ENCODE measurements at regions not wholly inside any gene's neighbourhood (a gene's known extent, or its start where the extent isn't known, plus 50 kb on each side); places are given as distances from the start of the nearest gene placed in this dataset.

GRCh38 chr14:84037593-84037992, 1492.4 kb upstream of the FLRT2 start:
- H3K4me3 ChIP-seq (ENCODE audit: low read depth, low read length): no peak overlapping the region
- TF ChIP-seq CTCF (IDR thresholded peaks at IDR 0.05; ENCODE audit: low read depth, low read length): no peak
- CTCF ChIA-PET: no interaction called here
- POLR2A ChIA-PET: no interaction called here
- H3K27me3 ChIP-seq (ENCODE audit: control insufficient read depth, insufficient read depth, low read length): no peaks in the 10 kb centered on the region
- H3K27ac ChIP-seq (ENCODE audit: low read depth, low read length): no peak overlapping the region
- DNase-seq (ENCODE audit: low read depth, low spot score): no peak
- no peaks in the 10 kb centered on the region for H3K9me3 ChIP-seq (ENCODE audit: control insufficient read depth, insufficient read depth, low read length)

GRCh38 chr14:84040101-84040500, 1489.8 kb upstream of the FLRT2 start:
- no peaks in the 10 kb centered on the region for H3K9me3 ChIP-seq (ENCODE audit: control insufficient read depth, insufficient read depth, low read length)
- POLR2A ChIA-PET: no interaction called here
- H3K27ac ChIP-seq (ENCODE audit: low read depth, low read length): no peak overlapping the region
- no peak overlapping the region for H3K4me3 ChIP-seq (ENCODE audit: low read depth, low read length)
- CTCF ChIA-PET: no interaction called here
- no peak for DNase-seq (ENCODE audit: low read depth, low spot score)
- no peak for TF ChIP-seq CTCF (IDR thresholded peaks at IDR 0.05; ENCODE audit: low read depth, low read length)
- no peaks in the 10 kb centered on the region for H3K27me3 ChIP-seq (ENCODE audit: control insufficient read depth, insufficient read depth, low read length)

GRCh38 chr14:84041421-84041820, 1488.5 kb upstream of the FLRT2 start:
- CTCF ChIA-PET: no interaction called here
- POLR2A ChIA-PET: no interaction called here

GRCh38 chr14:84042992-84043391, 1487.0 kb upstream of the FLRT2 start:
- DNase-seq (ENCODE audit: low read depth, low spot score): no peak
- CTCF ChIA-PET: no interaction called here

More at GRCh38 chr14:84041421-84041820, 1488.5 kb upstream of the FLRT2 start:
- TF ChIP-seq CTCF (IDR thresholded peaks at IDR 0.05; ENCODE audit: low read depth, low read length): no peak
- no peak for DNase-seq (ENCODE audit: low read depth, low spot score)
- Histone ChIP-seq H3K9me3 (ENCODE audit: control insufficient read depth, insufficient read depth, low read length) (no peaks in the 10 kb centered on the region), H3K27me3 (ENCODE audit: control insufficient read depth, insufficient read depth, low read length) (no peaks in the 10 kb centered on the region), H3K27ac (ENCODE audit: low read depth, low read length) (no peak overlapping the region), H3K4me3 (ENCODE audit: low read depth, low read length) (no peak overlapping the region)

More at GRCh38 chr14:84042992-84043391, 1487.0 kb upstream of the FLRT2 start:
- Histone ChIP-seq H3K27me3 (ENCODE audit: control insufficient read depth, insufficient read depth, low read length) (no peaks in the 10 kb centered on the region), H3K4me3 (ENCODE audit: low read depth, low read length) (no peak overlapping the region), H3K27ac (ENCODE audit: low read depth, low read length) (no peak overlapping the region), H3K9me3 (ENCODE audit: control insufficient read depth, insufficient read depth, low read length) (no peaks in the 10 kb centered on the region)
- no peak for TF ChIP-seq CTCF (IDR thresholded peaks at IDR 0.05; ENCODE audit: low read depth, low read length)
- POLR2A ChIA-PET: no interaction called here
